Panc1 (cell line): ENCODE measurements at regions not wholly inside any gene's neighbourhood (a gene's known extent, or its start where the extent isn't known, plus 50 kb on each side); places are given as distances from the start of the nearest gene placed in this dataset.

Experiments
- CTCF ChIP-seq: fragments of 450-650 bp; IDR thresholded peaks from 2 replicates; pipeline ENCODE4 v1.5.1; 2017; ENCODE audit warnings: mild to moderate bottlenecking
- POLR2AphosphoS5 ChIP-seq: IDR thresholded peaks from 2 replicates; pipeline ENCODE4 v1.6.1; 2012; ENCODE audit warnings: mild to moderate bottlenecking, low read depth, low read length, moderate library complexity
- REST ChIP-seq, 2 experiments: IDR thresholded peaks; 2 replicates each; pipeline ENCODE4 v1.6.1; 2011 to 2012; ENCODE audit warnings: low read depth in 2 of 2, control low read depth in 1 of 2, low read length in 1 of 2, mild to moderate bottlenecking in 1 of 2, moderate library complexity in 1 of 2; ENCODE audit not compliant: insufficient read depth in 1 of 2
- SIN3A ChIP-seq: IDR thresholded peaks from 2 replicates; pipeline ENCODE4 v1.6.1; 2012; ENCODE audit warnings: low read depth, mild to moderate bottlenecking, low read length, moderate library complexity, borderline replicate concordance; ENCODE audit not compliant: insufficient read depth
- TCF7L2 ChIP-seq: IDR thresholded peaks from 2 replicates; pipeline ENCODE4 v1.6.1; 2011; ENCODE audit warnings: mild to moderate bottlenecking, low read depth, low read length, inconsistent platforms

GRCh38 chr1:181949500-181949899 lies 112.0 kb downstream of the ZNF648 start:
- TF ChIP-seq SIN3A (no peak), CTCF (no peak), POLR2AphosphoS5 (no peak), TCF7L2 (no peak), REST (IDR thresholded peaks at IDR 0.05; ENCODE audit: insufficient read depth in 1 of 2, low read depth in 2 of 2, low read length in 1 of 2) (no peak)
